Ovary (tissue), 7 donors: ENCODE measurements at regions not wholly inside any gene's neighbourhood (a gene's known extent, or its start where the extent isn't known, plus 50 kb on each side); places are given as distances from the start of the nearest gene placed in this dataset.
"Not testable (repeated sequence)": the region's sequence is repeated elsewhere in the genome, so short reads cannot be mapped to it uniquely, and the experiment has no call there.

Experiments used
- DNase-seq, 5 donors: peaks; one replicate each; pipeline ENCODE4 v3.0.0-alpha.2; 2019 to 2020
- H3K27ac ChIP-seq, 2 donors: fragments of 200-600 bp; one replicate each; pipeline versions ENCODE4 v1.5.1 to v1.8.0; 2019 to 2022
- H3K27me3 ChIP-seq: fragments of 200-600 bp; one replicate; pipeline ENCODE4 v1.8.0; 2022
- H3K36me3 ChIP-seq: fragments of 200-600 bp; sonication (generic); one replicate; pipeline ENCODE4 v1.5.1; 2019
- H3K4me1 ChIP-seq: one replicate; pipeline ENCODE4 v1.8.1; 2013; ENCODE audit warnings: mild to moderate bottlenecking, moderate library complexity; ENCODE audit not compliant: insufficient read depth
- H3K4me3 ChIP-seq: fragments of 200-600 bp; sonication (generic); one replicate; pipeline ENCODE4 v1.5.1; 2017
- H3K9me3 ChIP-seq, 2 donors: fragments of 200-600 bp in 1 of 2; sonication (generic) in 1 of 2; one replicate each; pipeline versions ENCODE4 v1.5.1 to v1.8.1; 2013 to 2019; ENCODE audit warnings: mild to moderate bottlenecking in 1 of 2, moderate library complexity in 1 of 2
- CTCF ChIP-seq, 3 donors: fragments of 450-650 bp in 2 of 3; fragments of 200-600 bp in 1 of 3; IDR thresholded peaks; one replicate each; pipeline versions ENCODE4 v1.5.1 to v1.8.0; 2016 to 2022; ENCODE audit warnings: antibody characterized with exemption in 3 of 3, mild to moderate bottlenecking in 1 of 3
- EP300 ChIP-seq: sonication (generic); formaldehyde crosslinking; IDR thresholded peaks from one replicate; pipeline ENCODE4 v1.6.1; 2017; ENCODE audit warnings: antibody characterized with exemption
- POLR2A ChIP-seq: fragments of 450-650 bp; IDR thresholded peaks from one replicate; pipeline ENCODE4 v1.6.1; 2017; ENCODE audit warnings: antibody characterized with exemption, mild to moderate bottlenecking, moderate library complexity
- WGBS, 3 donors: extraction: QIAGEN DNeasy Blood & Tissue Kit in 1 of 3; methylation state at CpG; one replicate each; pipeline versions ENCODE4 v1.1.5 to v1.1.7; 2013 to 2017; 5-methylcytosine and 5-hydroxymethylcytosine counted together
- intact Hi-C, 4 donors: fragments of 100-400 bp; cut with DNase I; formaldehyde crosslinking; loops; one replicate each; pipeline versions ENCODE4 v1.11.0 to v1.15.1; 2022 to 2023
- donor health status: DM: no; HTN: no; CAD: no; lungs with moderate emphysema.
- donor health status: DM: no; HTN: no; CAD: no.
- donor health status: Bipolar disorder and iron deficiency.
- donor health status: DM: no; HTN: no; CAD: no.
- donor health status: DM: yes; HTN: yes; CAD: no.

- no peaks in the 10 kb centered on the region for H3K27me3 ChIP-seq
- H3K27ac ChIP-seq: no peak overlapping the region
- H3K4me3 ChIP-seq: no peak overlapping the region
- no peaks in the 10 kb centered on the region for H3K9me3 ChIP-seq
- H3K4me1 ChIP-seq: no peaks in the 10 kb centered on the region
- TF ChIP-seq EP300 (no peak), POLR2A (no peak), CTCF (IDR thresholded peaks at IDR 0.05) (no peak)
- intact Hi-C loops: no loop called here
- WGBS, 3 donors: 91 to 94% (median 94%) methylated on average over 3 of the region's 3 CpGs
- no peaks in the 10 kb centered on the region for H3K36me3 ChIP-seq
- DNase-seq: no peak
Observed at GRCh38 chr12:76674669-76675315, 89.1 kb upstream of the ZDHHC17 start.

GRCh38 chr12:76676261-76676660, 87.7 kb upstream of the ZDHHC17 start:
- H3K9me3 ChIP-seq, DNase-seq, H3K4me1 ChIP-seq, H3K27me3 ChIP-seq, H3K36me3 ChIP-seq, H3K27ac ChIP-seq, H3K4me3 ChIP-seq, intact Hi-C loops: not testable (repeated sequence)
- WGBS, 3 donors: 93 to 95% (median 95%) methylated on average over 4 of the region's 4 CpGs

- DNase-seq: no peak
- Histone ChIP-seq H3K9me3 (no peaks in the 10 kb centered on the region), H3K36me3 (no peaks in the 10 kb centered on the region), H3K4me3 (no peak overlapping the region), H3K4me1 (no peaks in the 10 kb centered on the region), H3K27me3 (no peaks in the 10 kb centered on the region), H3K27ac (no peak overlapping the region)
- no peak for TF ChIP-seq POLR2A
- no peak for TF ChIP-seq CTCF (IDR thresholded peaks at IDR 0.05)
- TF ChIP-seq EP300: no peak
- intact Hi-C loops: no loop called here
- 93 to 96% (median 95%) methylated on average over 2 of the region's 2 CpGs for WGBS, 3 donors
Observed at GRCh38 chr12:76678992-76679391, 84.9 kb upstream of the ZDHHC17 start.

GRCh38 chr12:76679778-76680177, 84.1 kb upstream of the ZDHHC17 start:
- no peak for TF ChIP-seq EP300
- no peak for TF ChIP-seq CTCF (IDR thresholded peaks at IDR 0.05)
- TF ChIP-seq POLR2A: no peak
- no peaks in the 10 kb centered on the region for H3K4me1 ChIP-seq
- H3K27me3 ChIP-seq: no peaks in the 10 kb centered on the region
- no peaks in the 10 kb centered on the region for H3K36me3 ChIP-seq
- intact Hi-C loops: no loop called here
- DNase-seq: no peak
- WGBS, 3 donors: 22 to 81% (median 57%) methylated on average over 1 of the region's 1 CpG
- H3K27ac ChIP-seq: no peak overlapping the region
- no peaks in the 10 kb centered on the region for H3K9me3 ChIP-seq
- no peak overlapping the region for H3K4me3 ChIP-seq

- H3K4me3 ChIP-seq: no peak overlapping the region
- no peaks in the 10 kb centered on the region for H3K36me3 ChIP-seq
- H3K27ac ChIP-seq: no peak overlapping the region
- H3K27me3 ChIP-seq: no peaks in the 10 kb centered on the region
- no peak for DNase-seq
- H3K4me1 ChIP-seq: no peaks in the 10 kb centered on the region
- WGBS, 3 donors: 69 to 71% (median 71%) methylated on average over 2 of the region's 2 CpGs
- H3K9me3 ChIP-seq: no peaks in the 10 kb centered on the region
- TF ChIP-seq EP300 (no peak), CTCF (IDR thresholded peaks at IDR 0.05) (no peak), POLR2A (no peak)
- intact Hi-C loops: no loop called here
Observed at GRCh38 chr12:76680940-76681339, 83.0 kb upstream of the ZDHHC17 start.
